GM06990 (cell line): ENCODE measurements at regions not wholly inside any gene's neighbourhood (a gene's known extent, or its start where the extent isn't known, plus 50 kb on each side); places are given as distances from the start of the nearest gene placed in this dataset.

ENCODE experiments used
- DNase-seq: peaks from one replicate; pipeline ENCODE4 v3.0.0-alpha.2; 2011; ENCODE audit not compliant: insufficient read length; ENCODE audit errors: extremely low read depth
- H3K27me3 ChIP-seq: replicated peaks from 2 replicates; pipeline ENCODE4 v1.6.0; 2011; ENCODE audit warnings: low read length; ENCODE audit not compliant: control insufficient read depth, insufficient read depth
- H3K36me3 ChIP-seq: 2 replicates; pipeline ENCODE4 v1.5.1; 2011; ENCODE audit warnings: low read length; ENCODE audit not compliant: control insufficient read depth, insufficient read depth
- H3K4me3 ChIP-seq: replicated peaks from 2 replicates; pipeline ENCODE4 v1.5.1; 2011; ENCODE audit warnings: low read depth, mild to moderate bottlenecking, control low read depth, low read length
- TF ChIP-seq, protein P1 (sequence below): IDR thresholded peaks from 2 replicates; pipeline ENCODE4 v1.5.1; 2011; ENCODE audit warnings: low read length, control low read depth, mild to moderate bottlenecking, inconsistent platforms; ENCODE audit not compliant: insufficient read depth, poor library complexity, severe bottlenecking

DNA sequence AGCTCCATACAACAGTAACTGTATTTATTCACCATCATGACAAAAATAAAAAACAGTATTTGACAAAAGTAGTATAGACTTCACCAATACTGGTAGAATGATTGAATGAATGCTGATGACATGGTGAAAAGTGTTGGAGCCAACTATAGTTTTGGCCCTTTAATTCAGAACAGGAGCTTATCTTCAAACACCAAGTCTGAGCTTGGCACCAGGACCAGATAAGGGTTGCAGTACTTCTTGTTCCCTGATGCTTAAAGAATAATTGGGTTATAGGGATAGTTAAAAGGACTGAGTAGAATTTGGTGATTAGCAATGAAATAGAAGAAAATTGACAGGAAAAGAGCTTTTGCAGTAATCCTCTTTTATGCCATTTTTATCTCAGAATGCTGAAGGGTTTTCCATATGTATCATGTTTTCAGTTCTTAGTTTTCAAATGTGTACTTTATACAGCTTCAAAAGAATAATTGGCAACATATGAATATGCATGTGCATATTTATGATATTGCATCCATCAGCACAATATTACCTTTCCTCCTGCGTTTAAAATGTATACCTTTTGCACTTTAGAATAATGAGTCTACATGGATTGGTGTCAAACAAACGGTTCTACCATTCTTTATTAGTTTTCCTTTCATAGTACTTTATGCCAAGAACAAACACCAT, 214.2 kb upstream of the ARHGAP42 start:
- DNase-seq: no peak
- H3K4me3 ChIP-seq: no peak overlapping the region
- no peaks in the 10 kb centered on the region for H3K27me3 ChIP-seq
- H3K36me3 ChIP-seq: no peaks in the 10 kb centered on the region
- TF ChIP-seq, protein P1, sequence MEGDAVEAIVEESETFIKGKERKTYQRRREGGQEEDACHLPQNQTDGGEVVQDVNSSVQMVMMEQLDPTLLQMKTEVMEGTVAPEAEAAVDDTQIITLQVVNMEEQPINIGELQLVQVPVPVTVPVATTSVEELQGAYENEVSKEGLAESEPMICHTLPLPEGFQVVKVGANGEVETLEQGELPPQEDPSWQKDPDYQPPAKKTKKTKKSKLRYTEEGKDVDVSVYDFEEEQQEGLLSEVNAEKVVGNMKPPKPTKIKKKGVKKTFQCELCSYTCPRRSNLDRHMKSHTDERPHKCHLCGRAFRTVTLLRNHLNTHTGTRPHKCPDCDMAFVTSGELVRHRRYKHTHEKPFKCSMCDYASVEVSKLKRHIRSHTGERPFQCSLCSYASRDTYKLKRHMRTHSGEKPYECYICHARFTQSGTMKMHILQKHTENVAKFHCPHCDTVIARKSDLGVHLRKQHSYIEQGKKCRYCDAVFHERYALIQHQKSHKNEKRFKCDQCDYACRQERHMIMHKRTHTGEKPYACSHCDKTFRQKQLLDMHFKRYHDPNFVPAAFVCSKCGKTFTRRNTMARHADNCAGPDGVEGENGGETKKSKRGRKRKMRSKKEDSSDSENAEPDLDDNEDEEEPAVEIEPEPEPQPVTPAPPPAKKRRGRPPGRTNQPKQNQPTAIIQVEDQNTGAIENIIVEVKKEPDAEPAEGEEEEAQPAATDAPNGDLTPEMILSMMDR: no peak

DNA sequence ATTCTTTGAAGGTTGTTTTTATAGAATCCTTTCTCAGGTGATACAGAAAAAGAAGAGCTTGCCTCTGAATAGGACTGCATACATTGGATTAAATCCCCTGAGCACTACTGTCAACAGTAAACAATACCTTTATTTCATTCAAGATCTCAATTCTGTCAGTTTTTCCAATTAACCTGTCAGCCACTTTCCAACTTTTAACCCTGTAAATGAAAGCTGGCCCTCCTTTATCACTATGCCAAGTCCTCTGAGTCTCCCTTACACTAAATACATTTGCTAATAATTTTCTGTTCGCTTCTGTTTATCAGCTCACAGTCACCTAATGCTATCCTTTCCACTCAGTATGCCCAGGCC, 213.7 kb upstream of the ARHGAP42 start:
- Histone ChIP-seq H3K4me3 (no peak overlapping the region), H3K36me3 (no peaks in the 10 kb centered on the region), H3K27me3 (no peaks in the 10 kb centered on the region)
- TF ChIP-seq, protein P1: no peak
- no peak for DNase-seq

DNA sequence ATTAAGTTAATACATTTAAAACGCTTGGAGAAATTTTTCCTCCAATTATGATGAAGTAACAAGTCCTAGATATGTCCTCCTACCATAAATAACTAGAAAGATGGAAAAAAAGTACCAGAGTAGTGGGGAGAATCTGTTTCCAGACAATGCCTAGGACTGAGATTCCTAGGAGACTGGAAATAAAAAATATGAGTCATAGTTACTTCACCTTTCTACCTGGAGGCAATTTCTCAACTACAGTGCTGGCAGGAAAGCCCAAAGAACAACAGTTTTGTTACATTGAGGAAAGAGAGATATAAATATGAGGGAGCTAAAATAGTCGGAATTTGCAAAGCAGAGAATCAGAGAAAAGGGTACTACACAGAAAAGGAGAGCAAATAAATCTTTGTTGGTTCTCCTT, 202.1 kb upstream of the ARHGAP42 start:
- TF ChIP-seq, protein P1: no peak
- no peak overlapping the region for H3K4me3 ChIP-seq
- H3K27me3 ChIP-seq: no peaks in the 10 kb centered on the region

DNA sequence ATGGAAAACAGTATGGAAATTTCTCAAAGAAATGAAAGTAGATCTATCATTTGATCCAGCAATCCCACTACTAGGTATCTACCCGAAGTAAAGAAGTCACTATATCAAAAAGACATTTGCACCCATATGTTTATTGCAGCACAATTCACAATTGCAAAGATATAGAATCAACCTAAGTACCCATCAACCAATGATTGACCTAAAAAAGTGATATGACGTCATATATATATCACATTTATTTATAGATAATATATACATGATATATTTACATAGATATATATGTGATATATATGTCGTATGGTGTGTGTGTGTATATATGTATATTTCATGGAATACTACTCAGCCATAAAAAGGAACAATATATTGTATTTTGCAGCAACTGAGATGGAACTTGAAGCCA, 188.3 kb upstream of the ARHGAP42 start:
- Histone ChIP-seq H3K27me3 (no peaks in the 10 kb centered on the region), H3K4me3 (no peak overlapping the region), H3K36me3 (no peaks in the 10 kb centered on the region)
- TF ChIP-seq, protein P1: no peak
- no peak for DNase-seq

More for the DNA sequence above, 202.1 kb upstream of the ARHGAP42 start:
- no peaks in the 10 kb centered on the region for H3K36me3 ChIP-seq
- no peak for DNase-seq

DNA sequence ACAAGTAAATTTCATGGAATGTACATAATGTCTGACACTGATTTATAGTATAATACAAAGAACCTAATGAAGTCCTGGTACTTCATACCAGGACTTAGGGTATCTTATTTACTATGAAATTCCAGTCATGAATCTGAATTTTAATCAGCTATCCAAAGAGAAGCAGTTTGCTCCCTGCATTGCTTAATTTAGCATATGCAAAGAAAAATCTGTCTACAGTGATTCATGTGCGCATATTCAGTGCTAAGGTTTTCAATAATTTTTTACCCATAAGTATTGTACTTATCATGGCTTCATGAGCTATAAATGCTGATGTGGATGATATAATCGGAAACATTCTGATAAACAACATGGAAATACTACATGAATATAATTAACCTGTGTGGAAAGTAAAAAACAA, 185.6 kb upstream of the ARHGAP42 start:
- TF ChIP-seq, protein P1: no peak
- Histone ChIP-seq H3K36me3 (no peaks in the 10 kb centered on the region), H3K4me3 (no peak overlapping the region), H3K27me3 (no peaks in the 10 kb centered on the region)
- DNase-seq: no peak

DNA sequence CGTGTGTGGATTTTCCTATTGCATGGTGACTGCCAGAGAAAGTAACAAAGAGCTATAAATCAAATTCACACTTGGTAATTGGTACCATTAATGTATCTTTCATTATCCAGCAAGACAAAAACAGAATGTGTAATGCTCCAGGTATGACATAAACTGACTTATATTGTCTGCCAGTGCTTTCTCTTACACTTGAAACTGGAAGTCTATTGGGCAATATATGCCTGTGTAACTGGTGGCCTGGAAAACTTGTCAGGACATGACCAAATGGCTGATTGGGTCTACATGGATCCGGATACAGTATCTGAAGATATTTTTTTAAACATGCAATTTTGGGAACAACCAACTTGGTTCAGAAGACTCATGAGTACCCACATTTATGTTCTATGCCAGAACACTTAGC, 174.6 kb upstream of the ARHGAP42 start:
- Histone ChIP-seq H3K4me3 (no peak overlapping the region), H3K27me3 (no peaks in the 10 kb centered on the region), H3K36me3 (no peaks in the 10 kb centered on the region)
- no peak for DNase-seq
- TF ChIP-seq, protein P1: no peak
